GM21528 (cell line): ENCODE measurements at regions not wholly inside any gene's neighbourhood (a gene's known extent, or its start where the extent isn't known, plus 50 kb on each side); places are given as distances from the start of the nearest gene placed in this dataset.

Experiments used
- ATAC-seq: cut with Tn5 transposase; IDR thresholded peaks from one replicate; pipeline ENCODE4 v1.9.1; 2021; ENCODE audit warnings: mild to moderate bottlenecking, moderate library complexity; ENCODE audit not compliant: unreplicated experiment, low FRiP score

- no peak for ATAC-seq
These were observed 160.9 kb downstream of the GATB start for GRCh38 chr4:151599863-151600262.

DNA sequence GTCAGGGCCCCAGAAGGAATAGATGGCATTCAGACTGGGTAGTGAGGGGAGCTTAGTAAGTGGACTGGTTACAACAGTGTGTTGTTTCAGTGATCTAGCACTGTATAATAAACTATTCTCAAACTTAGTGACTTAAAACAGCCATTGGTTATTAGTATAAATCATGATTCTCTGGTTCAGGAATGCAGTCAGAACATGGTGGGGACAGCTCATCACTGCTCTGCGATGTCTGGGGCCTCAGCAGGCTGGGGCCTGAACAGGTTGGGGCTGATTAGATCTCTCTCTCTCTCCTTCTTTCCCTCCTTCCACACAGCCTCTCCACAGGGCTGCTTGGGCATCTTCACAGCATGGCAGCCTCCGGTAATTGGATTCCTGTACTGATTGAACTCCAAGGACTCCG is 160.4 kb downstream of the GATB start:
- ATAC-seq: no peak

GRCh38 chr4:151603377-151603776 is 157.4 kb downstream of the GATB start:
- no peak for ATAC-seq

GRCh38 chr4:151604238-151604637 is 156.6 kb downstream of the GATB start:
- ATAC-seq: no peak

DNA sequence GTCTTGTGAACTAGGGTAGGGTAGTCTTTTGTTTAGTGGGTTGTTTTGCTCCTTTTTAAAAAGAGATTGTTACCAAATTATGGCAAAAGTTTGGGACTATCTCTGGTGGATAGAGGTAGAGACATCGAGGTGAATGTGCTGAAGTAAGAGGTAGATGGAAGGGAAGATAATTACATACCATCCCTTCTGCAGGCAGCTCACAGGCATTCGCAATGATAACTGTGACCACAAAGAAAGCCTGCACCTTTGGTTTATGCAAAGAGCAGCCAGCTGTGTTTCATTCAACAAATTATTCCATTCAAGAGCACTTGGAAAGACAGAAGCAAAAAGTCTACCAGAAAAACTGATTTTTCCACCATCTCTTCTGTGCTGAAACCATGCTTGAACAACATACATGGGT is 155.6 kb downstream of the GATB start:
- ATAC-seq: no peak

- no peak for ATAC-seq
These were observed 154.7 kb downstream of the GATB start for GRCh38 chr4:151606061-151606460.

DNA sequence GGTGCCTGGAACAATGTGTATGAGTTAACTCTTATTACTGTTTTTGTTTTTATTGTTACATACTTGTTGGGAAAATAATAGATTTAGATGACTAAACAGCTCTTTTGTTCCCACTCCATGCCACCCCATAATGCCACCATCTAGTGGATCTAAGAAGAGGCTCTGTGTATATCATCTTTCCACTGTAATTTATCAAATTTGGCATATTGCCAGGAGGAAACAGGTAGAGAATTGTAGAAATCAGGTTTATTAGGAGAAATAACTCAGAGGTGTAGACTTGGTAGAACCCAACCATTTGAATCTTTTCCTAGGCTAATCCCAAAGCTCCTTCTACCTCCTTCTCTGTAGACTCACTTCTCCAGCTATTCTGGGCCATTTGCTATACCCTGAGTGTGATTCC is 150.6 kb downstream of the GATB start:
- no peak for ATAC-seq

- ATAC-seq: no peak
These were observed 148.8 kb downstream of the GATB start for GRCh38 chr4:151611960-151612359.

DNA sequence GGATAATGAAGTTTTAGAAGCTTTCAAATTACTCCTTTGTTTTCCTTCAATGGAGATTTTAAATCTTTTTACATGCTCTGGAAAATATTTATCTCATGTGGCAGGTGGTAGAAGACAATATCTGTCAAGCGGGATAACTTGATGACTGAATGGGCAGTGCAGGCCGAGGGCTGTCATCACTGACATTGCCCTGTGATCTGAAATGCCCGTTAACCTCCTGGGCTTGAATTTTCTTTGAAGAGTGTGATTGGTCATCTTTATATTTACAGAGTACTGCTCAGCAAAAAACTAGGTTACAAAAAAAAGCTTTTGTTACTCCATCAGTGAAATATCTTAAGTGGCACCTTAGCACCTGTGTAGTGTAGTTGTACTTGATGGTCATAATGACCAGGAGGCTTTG is 147.5 kb downstream of the GATB start:
- no peak for ATAC-seq

DNA sequence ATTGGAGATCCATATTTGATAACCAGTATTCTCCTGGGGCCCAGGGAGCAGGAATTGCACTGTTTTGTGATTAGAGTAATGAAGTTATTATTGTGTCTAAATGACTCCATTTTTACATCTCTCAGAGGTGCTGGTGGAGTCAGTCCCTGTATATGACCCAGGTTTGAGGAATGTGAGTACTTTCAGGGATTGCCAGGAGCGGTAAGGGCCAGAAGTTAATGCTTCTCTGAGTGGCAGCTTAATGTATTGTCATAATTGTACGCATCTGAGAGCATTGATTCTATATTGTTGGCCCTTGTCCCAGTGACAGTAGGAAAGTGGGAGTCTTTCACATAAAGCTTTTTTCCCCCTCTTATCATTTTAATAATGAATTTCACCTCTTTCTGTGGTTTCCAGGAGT is 146.2 kb downstream of the GATB start:
- ATAC-seq: no peak

GRCh38 chr4:151618858-151619257 is 141.9 kb downstream of the GATB start:
- ATAC-seq: no peak

DNA sequence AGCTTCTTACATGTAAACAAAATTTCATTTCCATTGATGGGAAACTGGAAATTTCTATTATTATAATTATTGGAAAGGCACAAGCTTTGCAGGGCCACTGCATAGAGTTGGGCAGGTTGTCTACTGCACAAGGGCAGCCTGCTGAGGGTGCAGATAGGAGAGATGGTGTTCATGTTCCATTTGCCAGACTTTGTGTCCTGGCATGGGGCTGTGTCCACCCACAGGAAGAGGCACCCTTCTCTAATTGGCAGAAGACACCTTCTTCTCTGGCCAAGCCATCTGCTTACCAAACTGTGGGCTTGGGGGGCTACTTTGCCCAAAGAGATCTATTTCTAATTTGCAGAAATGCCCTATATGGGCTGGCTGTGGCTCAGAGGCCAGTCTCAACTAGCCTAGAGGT is 140.7 kb downstream of the GATB start:
- ATAC-seq: no peak
